GM12891 (cell line): ENCODE measurements at regions not wholly inside any gene's neighbourhood (a gene's known extent, or its start where the extent isn't known, plus 50 kb on each side); places are given as distances from the start of the nearest gene placed in this dataset.

ENCODE experiments used
- PAX5 ChIP-seq: IDR thresholded peaks from 2 replicates; pipeline ENCODE4 v1.6.1; 2011; ENCODE audit warnings: low read length, moderate library complexity, mild to moderate bottlenecking; ENCODE audit not compliant: insufficient read depth, severe bottlenecking
- POLR2A ChIP-seq: IDR thresholded peaks from 2 replicates; pipeline ENCODE4 v1.6.1; 2011; ENCODE audit warnings: low read depth, low read length, control low read depth

- TF ChIP-seq POLR2A = no peak
- no peak for TF ChIP-seq PAX5
These were observed 276.8 kb downstream of the PCNX1 start for GRCh38 chr14:71183876-71184689.
